ENCODE measurements at regions not wholly inside any gene's neighbourhood (a gene's known extent, or its start where the extent isn't known, plus 50 kb on each side); places are given as distances from the start of the nearest gene placed in this dataset.

- no peak overlapping the region for H3K18ac ChIP-seq (ENCODE audit: insufficient read length, low read depth, low read length)
- H3K9ac ChIP-seq (ENCODE audit: extremely low read depth, insufficient read length, low read length), result no peak overlapping the region
- no peaks in the 10 kb centered on the region for H3K9me3 Mint-ChIP-seq
- H2BK15ac ChIP-seq (ENCODE audit: low read depth, low read length), result no peak overlapping the region
- no peaks in the 10 kb centered on the region for H3K79me2 ChIP-seq (ENCODE audit: insufficient read depth, low read length)
- no peak overlapping the region for H2BK5ac ChIP-seq (ENCODE audit: insufficient read length, low read length)
- H3K23ac ChIP-seq (ENCODE audit: insufficient read length, low read depth, low read length), result no peak overlapping the region
- H3T11ph ChIP-seq (ENCODE audit: low read length), result no peak overlapping the region
- no peak overlapping the region for H4K8ac ChIP-seq (replicated peaks; ENCODE audit: insufficient read length, low read depth, low read length)
- H3K4ac ChIP-seq (ENCODE audit: low read depth, low read length), result no peak overlapping the region
- no peak overlapping the region for H3K27ac ChIP-seq (ENCODE audit: insufficient read length, low read depth, low read length)
- H4K5ac ChIP-seq (ENCODE audit: insufficient read length, low read depth, low read length), result no peak overlapping the region
- no peak for DNase-seq
- H3K14ac ChIP-seq (ENCODE audit: insufficient read depth, low read length), result no peak overlapping the region
- WGBS (ENCODE audit: extremely low coverage, insufficient read length, low lambda C conversion rate), result no CpG with 5 or more reads among the region's 1 CpG
- H3K4me1 ChIP-seq (ENCODE audit: insufficient read depth, low read length), result no peaks in the 10 kb centered on the region; the same call in 1 of the 2 replicates
- H3K4me1 Mint-ChIP-seq, result no peaks in the 10 kb centered on the region
- H4K91ac ChIP-seq (ENCODE audit: insufficient read length, low read depth, low read length), result no peak overlapping the region
- no peak overlapping the region for H3K27ac Mint-ChIP-seq
- no peaks in the 10 kb centered on the region for H4K20me1 ChIP-seq (ENCODE audit: control insufficient read depth, insufficient read depth, insufficient read length)
- H2AFZ ChIP-seq (ENCODE audit: low read length), result no peak overlapping the region
- no peak overlapping the region for H3K4me2 ChIP-seq (ENCODE audit: insufficient read depth, insufficient read length, low read length)
- H2BK20ac ChIP-seq (ENCODE audit: low read depth, low read length, poor library complexity, severe bottlenecking), result no peak overlapping the region
- H2BK12ac ChIP-seq (ENCODE audit: insufficient read length, low read depth, low read length), result no peak overlapping the region
- H2AK5ac ChIP-seq (ENCODE audit: insufficient read length, low read length), result no peak overlapping the region
- no peaks in the 10 kb centered on the region for H3K23me2 ChIP-seq (ENCODE audit: insufficient read length, low read depth, low read length, poor library complexity, severe bottlenecking)
- no peaks in the 10 kb centered on the region for H3K27me3 Mint-ChIP-seq (ENCODE audit: low read depth)
- H3K79me1 ChIP-seq (ENCODE audit: insufficient read depth, low read depth, low read length, poor library complexity, severe bottlenecking), result no peaks in the 10 kb centered on the region
- no peak overlapping the region for H3K56ac ChIP-seq (ENCODE audit: insufficient read length, low read depth, low read length)
- no peaks in the 10 kb centered on the region for H3K36me3 Mint-ChIP-seq (ENCODE audit: insufficient read depth in 1 of 3, low read depth in 3 of 3)
- TF ChIP-seq CTCF (conservative IDR thresholded peaks at IDR 0.05), result no peak
- H3K4me3 Mint-ChIP-seq, result no peak overlapping the region
- H3K9me3 ChIP-seq (ENCODE audit: control insufficient read depth, low read depth, low read length), result no peaks in the 10 kb centered on the region
- H3K27me3 ChIP-seq (ENCODE audit: insufficient read depth, low read length), result no peaks in the 10 kb centered on the region
- H2BK120ac ChIP-seq (ENCODE audit: low read depth, low read length, poor library complexity, severe bottlenecking), result no peak overlapping the region
Measured at GRCh38 chr13:107643615-107644014, 571.7 kb downstream of the LIG4 start.

Data from H9 (cell line).